GM18498 (cell line): ENCODE measurements at regions not wholly inside any gene's neighbourhood (a gene's known extent, or its start where the extent isn't known, plus 50 kb on each side); places are given as distances from the start of the nearest gene placed in this dataset.
"Not testable (repeated sequence)": the region's sequence is repeated elsewhere in the genome, so short reads cannot be mapped to it uniquely, and the experiment has no call there.

Source experiments
- ATAC-seq: cut with Tn5 transposase; IDR thresholded peaks from one replicate; pipeline ENCODE4 v1.9.1; 2021; ENCODE audit warnings: mild to moderate bottlenecking, moderate library complexity; ENCODE audit not compliant: unreplicated experiment

DNA sequence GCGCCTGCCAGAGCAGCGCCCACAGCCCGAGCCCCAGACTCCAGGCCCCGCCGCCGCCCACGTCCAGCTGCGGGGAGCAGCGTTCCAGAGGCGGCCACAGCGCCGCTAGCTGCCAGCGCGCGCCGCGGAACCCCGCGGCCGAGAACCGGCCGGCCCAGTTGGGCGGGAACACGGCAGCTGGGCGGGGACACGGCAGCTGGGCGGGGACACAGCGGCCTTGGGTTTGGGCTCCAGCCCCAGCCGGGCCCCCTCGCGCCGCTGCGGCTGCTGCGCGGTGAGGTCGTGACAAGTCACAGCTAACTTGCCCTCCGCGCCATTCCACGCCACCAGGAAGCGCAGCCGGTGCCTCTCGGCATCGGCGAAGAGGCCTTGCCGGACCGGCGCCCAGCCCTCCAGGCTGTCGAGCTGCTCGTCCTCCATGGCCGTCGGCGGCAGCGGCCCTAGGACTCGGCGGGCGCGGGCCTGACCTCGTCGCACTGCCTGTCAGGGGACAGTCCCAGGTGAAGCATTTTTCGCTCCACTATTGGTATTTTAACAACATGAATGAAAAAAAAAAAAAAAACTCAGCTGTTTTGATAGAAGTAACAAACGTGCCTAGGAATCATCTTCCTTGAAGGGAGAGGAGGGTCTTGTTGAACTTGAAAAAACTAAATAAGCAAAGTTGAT lies 56.6 kb upstream of the GOLGA8N start:
- peak; percentile 71 for ATAC-seq

GRCh38 chr15:32536057-32536493 lies 57.2 kb upstream of the GOLGA8N start:
- ATAC-seq, result peak; percentile 55

DNA sequence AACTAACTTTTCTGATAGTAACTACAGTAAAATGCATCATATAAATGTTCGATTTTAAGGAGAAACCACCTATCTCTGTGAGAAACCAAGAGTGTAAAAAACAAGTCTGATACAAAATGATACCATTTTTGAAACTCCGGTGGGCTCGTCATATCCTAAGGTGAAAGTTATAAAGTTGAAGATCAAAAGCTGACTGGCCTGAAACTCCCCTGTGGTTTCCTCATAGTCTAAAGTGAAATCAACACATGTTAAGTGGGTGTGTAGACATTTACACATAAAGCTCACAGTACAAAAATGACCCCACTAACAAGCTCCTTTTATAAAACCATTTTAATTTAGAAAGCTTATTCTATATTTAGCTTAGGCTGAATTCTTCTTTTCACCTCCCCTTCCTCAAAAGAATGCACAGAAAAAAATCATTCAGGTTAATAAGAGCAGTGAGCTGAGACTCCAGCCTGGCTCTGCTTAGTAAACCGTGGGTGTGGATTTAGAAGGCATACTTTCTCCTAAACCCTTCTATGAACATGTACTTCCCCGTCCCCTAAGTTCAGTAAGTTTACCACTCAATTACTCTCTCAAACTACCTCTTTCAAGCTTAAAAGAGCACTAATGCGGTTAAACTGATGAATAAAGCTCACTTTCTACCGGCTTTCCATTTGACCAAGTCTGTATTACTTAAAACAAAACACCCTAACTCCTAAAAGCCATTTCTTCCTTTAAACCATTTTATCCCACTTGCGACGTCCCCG lies 57.9 kb upstream of the GOLGA8N start:
- ATAC-seq, result peak; percentile 45

DNA sequence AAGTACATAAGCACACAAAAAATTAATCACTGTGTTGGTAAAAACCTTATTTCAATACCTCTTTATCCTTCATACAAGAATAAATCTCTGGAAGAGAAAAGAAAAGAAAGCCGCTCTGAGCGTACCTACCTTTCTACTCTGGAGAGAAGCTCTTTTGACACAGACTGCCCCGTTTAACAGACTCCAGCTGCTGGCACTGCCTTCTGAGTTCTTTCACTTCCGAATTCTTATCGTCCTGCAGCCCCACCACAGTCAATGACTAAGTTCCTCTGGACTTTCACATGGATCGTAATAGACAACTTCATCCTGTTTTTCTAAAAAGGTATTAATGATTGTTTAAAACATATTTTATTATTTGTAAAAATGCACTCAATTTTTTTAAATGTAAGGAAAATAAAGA lies 67.5 kb upstream of the GOLGA8O start:
- not testable (repeated sequence) for ATAC-seq

DNA sequence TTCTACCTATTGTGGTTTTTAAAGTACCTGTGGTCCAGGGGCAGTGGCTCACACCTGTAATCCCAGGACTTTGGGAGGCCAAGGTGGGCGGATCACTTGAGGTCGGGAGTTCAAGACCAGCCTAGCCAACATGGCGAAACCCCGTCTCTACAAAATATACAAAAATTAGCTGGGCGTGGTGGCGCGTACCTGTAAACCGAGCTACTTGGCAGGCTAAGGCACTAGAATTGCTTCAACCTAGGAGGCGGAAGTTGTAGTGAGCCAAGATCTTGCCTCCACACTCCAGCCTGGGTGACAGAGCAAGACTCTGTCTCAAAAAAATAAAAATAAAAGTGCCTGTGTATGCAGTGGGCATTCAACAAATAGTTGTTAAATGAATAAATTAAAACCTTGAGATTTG lies 67.0 kb upstream of the GOLGA8O start:
- ATAC-seq, result not testable (repeated sequence)

- not testable (repeated sequence) for ATAC-seq
Measured at GRCh38 chr15:32518976-32519375, 63.5 kb upstream of the GOLGA8O start.

DNA sequence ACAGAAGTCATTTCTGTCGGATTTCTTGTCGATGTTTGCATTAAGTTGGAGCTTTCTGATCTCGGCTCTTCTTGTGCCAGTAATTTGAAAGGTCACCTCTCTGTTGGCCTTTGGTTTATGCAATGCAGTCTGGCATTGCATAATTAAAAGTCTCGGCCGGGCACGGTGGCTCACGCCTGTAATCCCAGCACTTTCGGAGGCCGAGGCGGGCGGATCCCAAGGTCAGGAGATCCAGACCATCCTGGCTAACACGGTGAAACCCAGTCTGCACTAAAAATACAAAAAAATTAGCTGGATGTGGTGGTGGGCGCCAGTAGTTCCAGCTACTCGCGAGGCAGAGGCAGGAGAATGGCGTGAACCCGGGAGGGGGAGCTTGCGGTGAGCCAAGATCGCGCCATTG lies 62.6 kb upstream of the GOLGA8O start:
- not testable (repeated sequence) for ATAC-seq

- not testable (repeated sequence) for ATAC-seq
Measured at GRCh38 chr15:32516954-32517353, 61.5 kb upstream of the GOLGA8O start.

GRCh38 chr15:32513378-32513777 lies 57.9 kb upstream of the GOLGA8O start:
- not testable (repeated sequence) for ATAC-seq

DNA sequence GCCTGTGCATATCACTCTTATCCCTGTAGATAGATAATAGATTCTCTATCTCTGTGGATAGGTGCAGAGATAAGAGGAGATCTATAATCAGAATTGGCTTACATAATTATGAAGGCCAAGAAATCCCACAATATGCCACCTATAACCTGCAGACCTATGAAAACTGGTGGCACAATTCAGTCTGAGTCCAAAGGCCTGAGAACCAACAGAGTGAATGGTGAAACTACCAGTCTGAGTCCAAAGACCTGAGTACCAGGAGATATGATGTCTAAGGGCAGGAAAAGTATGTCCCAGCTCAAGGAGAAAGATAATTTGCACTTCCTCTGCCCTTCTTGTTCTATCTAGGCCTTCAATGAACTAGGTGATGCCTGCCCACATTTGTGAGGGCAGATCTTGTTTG lies 54.6 kb upstream of the GOLGA8O start:
- ATAC-seq, result not testable (repeated sequence)

DNA sequence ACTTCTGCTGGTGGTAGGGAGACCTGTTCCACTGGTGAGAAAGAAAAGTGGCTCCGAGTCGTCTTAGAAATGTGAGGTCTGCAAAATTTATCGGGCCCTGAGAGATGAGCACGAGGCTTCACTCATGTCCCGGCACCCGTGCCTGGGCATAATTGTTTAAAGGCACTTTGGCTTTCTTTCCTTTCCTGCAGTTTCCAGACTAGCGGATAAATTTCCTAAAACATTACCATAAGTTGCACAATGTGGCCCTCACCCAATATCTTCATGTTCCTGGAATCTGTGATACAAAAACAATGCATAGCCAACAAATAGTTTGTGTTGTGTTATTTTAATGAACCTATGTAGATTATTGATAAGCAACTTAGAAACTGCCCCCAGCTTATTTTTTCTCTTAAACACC lies 52.6 kb upstream of the GOLGA8O start:
- ATAC-seq, result not testable (repeated sequence)

DNA sequence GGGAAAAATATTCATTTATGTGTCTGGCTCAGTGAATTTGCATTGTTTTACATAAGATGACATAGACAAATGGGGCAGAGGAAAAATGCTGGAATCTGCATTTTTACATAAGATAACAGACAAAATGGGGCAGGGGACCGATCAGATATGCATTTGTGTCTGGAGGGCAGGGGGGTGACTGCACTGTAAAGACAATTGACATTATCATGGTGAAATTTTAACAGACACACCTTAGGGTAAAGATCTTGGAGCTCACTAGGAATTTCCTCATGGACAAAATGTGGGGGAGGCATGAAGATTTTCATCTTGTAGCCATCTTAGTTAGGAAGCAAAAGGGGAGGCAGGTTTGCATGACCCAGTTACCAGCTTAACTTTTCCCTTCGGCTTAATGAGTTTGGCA lies 51.4 kb upstream of the GOLGA8O start:
- not testable (repeated sequence) for ATAC-seq

- not testable (repeated sequence) for ATAC-seq
Measured at GRCh38 chr15:32505633-32506032, 50.2 kb upstream of the GOLGA8O start.
